ENCODE measurements at regions not wholly inside any gene's neighbourhood (a gene's known extent, or its start where the extent isn't known, plus 50 kb on each side); places are given as distances from the start of the nearest gene placed in this dataset.

- no peak for TF ChIP-seq EZH2 (IDR thresholded peaks at IDR 0.05; ENCODE audit: borderline replicate concordance, low read depth, low read length, severe bottlenecking)
- TF ChIP-seq CTCF (IDR thresholded peaks at IDR 0.05; ENCODE audit: borderline replicate concordance, extremely low read depth, low read length, poor library complexity, severe bottlenecking) = no peak
- DNase-seq = no peak
- no peak overlapping the region for H3K27ac ChIP-seq (ENCODE audit: low read length)
Observed at GRCh38 chr2:139967665-139968064, 1187.5 kb upstream of the NXPH2 start.

GRCh38 chr2:139964721-139965440 is 1184.7 kb upstream of the NXPH2 start:
- ATAC-seq (ENCODE audit: insufficient read depth, low read depth) = no peak

More at GRCh38 chr2:139967665-139968064, 1187.5 kb upstream of the NXPH2 start:
- ATAC-seq (ENCODE audit: insufficient read depth, low read depth) = no peak
- Histone ChIP-seq H3K36me3 (ENCODE audit: insufficient read depth, low read length) (no peaks in the 10 kb centered on the region), H4K20me1 (ENCODE audit: insufficient read depth, low read length) (no peaks in the 10 kb centered on the region), H3K79me2 (ENCODE audit: insufficient read depth, low read length) (no peaks in the 10 kb centered on the region), H3K4me2 (ENCODE audit: insufficient read depth, low read length) (no peak overlapping the region), H3K9ac (ENCODE audit: low read depth, low read length) (no peak overlapping the region), H2AFZ (ENCODE audit: low read depth, low read length) (no peak overlapping the region), H3K9me3 (ENCODE audit: insufficient read depth, low read length, severe bottlenecking) (no peaks in the 10 kb centered on the region), H3K27me3 (ENCODE audit: insufficient read depth, low read length, poor library complexity) (no peaks in the 10 kb centered on the region), H3K4me3 (ENCODE audit: low read depth in 1 of 2, low read length in 2 of 2) (no peak overlapping the region), H3K4me1 (ENCODE audit: insufficient read depth, low read length) (no peaks in the 10 kb centered on the region)

GRCh38 chr2:139963863-139964355 is 1183.7 kb upstream of the NXPH2 start:
- H3K79me2 ChIP-seq (ENCODE audit: insufficient read depth, low read length) = no peaks in the 10 kb centered on the region
- no peaks in the 10 kb centered on the region for H3K36me3 ChIP-seq (ENCODE audit: insufficient read depth, low read length)
- no peak overlapping the region for H2AFZ ChIP-seq (ENCODE audit: low read depth, low read length)
- no peak for TF ChIP-seq EZH2 (IDR thresholded peaks at IDR 0.05; ENCODE audit: borderline replicate concordance, low read depth, low read length, severe bottlenecking)
- no peak for TF ChIP-seq CTCF (IDR thresholded peaks at IDR 0.05; ENCODE audit: borderline replicate concordance, extremely low read depth, low read length, poor library complexity, severe bottlenecking)
- no peak overlapping the region for H3K9ac ChIP-seq (ENCODE audit: low read depth, low read length)
- H4K20me1 ChIP-seq (ENCODE audit: insufficient read depth, low read length) = no peaks in the 10 kb centered on the region
- DNase-seq (no peak), ATAC-seq (ENCODE audit: insufficient read depth, low read depth) (no peak)
- no peaks in the 10 kb centered on the region for H3K4me1 ChIP-seq (ENCODE audit: insufficient read depth, low read length)
- H3K27ac ChIP-seq (ENCODE audit: low read length) = no peak overlapping the region
- no peak overlapping the region for H3K4me3 ChIP-seq (ENCODE audit: low read depth in 1 of 2, low read length in 2 of 2)
- no peaks in the 10 kb centered on the region for H3K27me3 ChIP-seq (ENCODE audit: insufficient read depth, low read length, poor library complexity)
- no peak overlapping the region for H3K4me2 ChIP-seq (ENCODE audit: insufficient read depth, low read length)
- H3K9me3 ChIP-seq (ENCODE audit: insufficient read depth, low read length, severe bottlenecking) = no peaks in the 10 kb centered on the region

More at GRCh38 chr2:139964721-139965440, 1184.7 kb upstream of the NXPH2 start:
- H3K79me2 ChIP-seq (ENCODE audit: insufficient read depth, low read length) = no peaks in the 10 kb centered on the region
- H3K27ac ChIP-seq (ENCODE audit: low read length) = no peak overlapping the region
- H3K9me3 ChIP-seq (ENCODE audit: insufficient read depth, low read length, severe bottlenecking) = no peaks in the 10 kb centered on the region
- no peak for TF ChIP-seq CTCF (IDR thresholded peaks at IDR 0.05; ENCODE audit: borderline replicate concordance, extremely low read depth, low read length, poor library complexity, severe bottlenecking)
- TF ChIP-seq EZH2 (IDR thresholded peaks at IDR 0.05; ENCODE audit: borderline replicate concordance, low read depth, low read length, severe bottlenecking) = no peak
- DNase-seq = no peak
- no peak overlapping the region for H2AFZ ChIP-seq (ENCODE audit: low read depth, low read length)
- H3K9ac ChIP-seq (ENCODE audit: low read depth, low read length) = no peak overlapping the region
- H3K27me3 ChIP-seq (ENCODE audit: insufficient read depth, low read length, poor library complexity) = no peaks in the 10 kb centered on the region
- H3K4me2 ChIP-seq (ENCODE audit: insufficient read depth, low read length) = no peak overlapping the region
- H4K20me1 ChIP-seq (ENCODE audit: insufficient read depth, low read length) = no peaks in the 10 kb centered on the region
- H3K36me3 ChIP-seq (ENCODE audit: insufficient read depth, low read length) = no peaks in the 10 kb centered on the region
- H3K4me3 ChIP-seq (ENCODE audit: low read depth in 1 of 2, low read length in 2 of 2) = no peak overlapping the region
- no peaks in the 10 kb centered on the region for H3K4me1 ChIP-seq (ENCODE audit: insufficient read depth, low read length)

Data from DND-41 (cell line).